Spleen (tissue), 7 donors: ENCODE measurements at regions not wholly inside any gene's neighbourhood (a gene's known extent, or its start where the extent isn't known, plus 50 kb on each side); places are given as distances from the start of the nearest gene placed in this dataset.

Experiments
- CTCF ChIP-seq, 11 experiments: fragments of 200-600 bp in 7 of 11; fragments of 450-650 bp in 4 of 11; sonication (generic) in 4 of 11; IDR thresholded peaks in 8 of 11; conservative IDR thresholded peaks in 3 of 11; 1 replicate in 7 of 11; 2 replicates in 4 of 11; pipeline versions ENCODE4 v1.4.0 to v1.8.0; 2016 to 2021; ENCODE audit warnings: antibody characterized with exemption in 11 of 11, inconsistent platforms in 4 of 11, mild to moderate bottlenecking in 1 of 11
- POLR2A ChIP-seq, 3 donors: fragments of 450-650 bp; IDR thresholded peaks; one replicate each; pipeline ENCODE4 v1.5.1; 2017; ENCODE audit warnings: antibody characterized with exemption in 3 of 3, mild to moderate bottlenecking in 1 of 3
- donor health status: DM: no; HTN: no; CAD: no; lungs with moderate emphysema.
- donor health status: DM: no; HTN: no; CAD: no.
- donor health status: DM: no; HTN: no; CAD: no.

- TF ChIP-seq CTCF (IDR thresholded peaks at IDR 0.05 in 8 of 11, conservative IDR thresholded peaks at IDR 0.05 in 3 of 11) = no peak
- TF ChIP-seq POLR2A (IDR thresholded peaks at IDR 0.05) = no peak
Observed at GRCh38 chr1:14273811-14274210, 324.7 kb upstream of the KAZN start.
